Liver (tissue), 8 donors: ENCODE measurements at regions not wholly inside any gene's neighbourhood (a gene's known extent, or its start where the extent isn't known, plus 50 kb on each side); places are given as distances from the start of the nearest gene placed in this dataset.

ENCODE experiments used
- DNase-seq: peaks from one replicate; pipeline ENCODE4 v3.0.0-alpha.2; 2017; ENCODE audit warnings: low spot score
- H3K27ac ChIP-seq, 2 donors: one replicate each; pipeline ENCODE4 v1.7.0; 2013; ENCODE audit warnings: inconsistent platforms in 2 of 2, low read length in 2 of 2, control low read depth in 1 of 2, low read depth in 1 of 2, mild to moderate bottlenecking in 1 of 2
- H3K27me3 ChIP-seq, 4 donors: one replicate each; pipeline versions ENCODE4 v1.6.1 to v1.7.0; 2013; ENCODE audit warnings: low read length in 3 of 4, inconsistent platforms in 1 of 4, mild to moderate bottlenecking in 1 of 4, moderate library complexity in 1 of 4; ENCODE audit not compliant: control insufficient read depth in 4 of 4, insufficient read depth in 4 of 4
- H3K36me3 ChIP-seq, 4 donors: one replicate each; pipeline versions ENCODE4 v1.6.1 to v1.7.0; 2013; ENCODE audit warnings: low read length in 3 of 4, mild to moderate bottlenecking in 3 of 4, low read depth in 1 of 4, moderate library complexity in 1 of 4; ENCODE audit not compliant: control insufficient read depth in 4 of 4, insufficient read depth in 3 of 4
- H3K4me1 ChIP-seq, 4 donors: one replicate each; pipeline versions ENCODE4 v1.6.1 to v1.7.0; 2013; ENCODE audit warnings: low read length in 3 of 4, mild to moderate bottlenecking in 3 of 4, moderate library complexity in 1 of 4; ENCODE audit not compliant: control insufficient read depth in 4 of 4, insufficient read depth in 4 of 4
- H3K4me3 ChIP-seq, 3 donors: one replicate each; pipeline versions ENCODE4 v1.6.1 to v1.7.0; 2013; ENCODE audit warnings: low read length in 3 of 3, control low read depth in 1 of 3, low read depth in 1 of 3, mild to moderate bottlenecking in 1 of 3
- H3K9ac ChIP-seq, 2 donors: one replicate each; pipeline ENCODE4 v1.7.0; 2013; ENCODE audit warnings: low read length in 2 of 2, mild to moderate bottlenecking in 2 of 2, moderate library complexity in 2 of 2, control low read depth in 1 of 2, low read depth in 1 of 2
- H3K9me3 ChIP-seq, 4 donors: one replicate each; pipeline versions ENCODE4 v1.6.1 to v1.7.0; 2013; ENCODE audit warnings: low read length in 3 of 4; ENCODE audit not compliant: control insufficient read depth in 4 of 4
- CTCF ChIP-seq: fragments of 150-350 bp; IDR thresholded peaks from 2 replicates; pipeline ENCODE4 v1.5.1; 2017; ENCODE audit warnings: improper control_type of control experiment, low read depth, low read length; ENCODE audit not compliant: missing input control
- EGR1 ChIP-seq, 2 donors: IDR thresholded peaks; 2 replicates each; pipeline ENCODE4 v1.6.1; 2016 to 2018; ENCODE audit warnings: antibody characterized with exemption in 2 of 2, low read depth in 2 of 2
- FOXA1 ChIP-seq: IDR thresholded peaks from 2 replicates; pipeline ENCODE4 v1.6.1; 2016; ENCODE audit warnings: antibody characterized with exemption
- FOXA2 ChIP-seq: IDR thresholded peaks from 2 replicates; pipeline ENCODE4 v1.6.1; 2016; ENCODE audit warnings: antibody characterized with exemption
- GABPA ChIP-seq, 2 donors: IDR thresholded peaks in 1 of 2; conservative IDR thresholded peaks in 1 of 2; 2 replicates each; pipeline ENCODE4 v1.6.1; 2016; ENCODE audit warnings: antibody characterized with exemption in 2 of 2, mild to moderate bottlenecking in 1 of 2, moderate library complexity in 1 of 2
- HNF4A ChIP-seq, 2 donors: conservative IDR thresholded peaks; 2 replicates each; pipeline ENCODE4 v1.6.1; 2016; ENCODE audit warnings: antibody characterized with exemption in 2 of 2, mild to moderate bottlenecking in 2 of 2
- HNF4G ChIP-seq: IDR thresholded peaks from 2 replicates; pipeline ENCODE4 v1.6.1; 2016; ENCODE audit warnings: antibody characterized with exemption
- MAX ChIP-seq: IDR thresholded peaks from 2 replicates; pipeline ENCODE4 v1.6.1; 2016; ENCODE audit warnings: antibody characterized with exemption
- NR2F2 ChIP-seq: IDR thresholded peaks from 2 replicates; pipeline ENCODE4 v1.6.1; 2016; ENCODE audit warnings: antibody characterized with exemption
- RAD21 ChIP-seq, 2 donors: IDR thresholded peaks; 2 replicates each; pipeline ENCODE4 v1.6.1; 2016; ENCODE audit warnings: antibody characterized with exemption in 2 of 2, mild to moderate bottlenecking in 2 of 2
- RXRA ChIP-seq, 2 donors: IDR thresholded peaks; 2 replicates each; pipeline ENCODE4 v1.6.1; 2017 to 2018; ENCODE audit warnings: antibody characterized with exemption in 2 of 2, mild to moderate bottlenecking in 1 of 2
- SP1 ChIP-seq: IDR thresholded peaks from 2 replicates; pipeline ENCODE4 v1.6.1; 2018; ENCODE audit warnings: antibody characterized with exemption, mild to moderate bottlenecking
- TAF1 ChIP-seq: conservative IDR thresholded peaks from 2 replicates; pipeline ENCODE4 v1.6.1; 2016; ENCODE audit warnings: antibody characterized with exemption, mild to moderate bottlenecking
- YY1 ChIP-seq: IDR thresholded peaks from 2 replicates; pipeline ENCODE4 v1.6.1; 2016; ENCODE audit warnings: antibody characterized with exemption, mild to moderate bottlenecking
- WGBS: extraction: QIAGEN DNeasy Blood & Tissue Kit; methylation state at CpG from one replicate; pipeline ENCODE4 v1.1.7; 2013; 5-methylcytosine and 5-hydroxymethylcytosine counted together
- TF ChIP-seq, protein P1 (sequence below): IDR thresholded peaks from 2 replicates; pipeline ENCODE4 v1.6.1; 2016; ENCODE audit warnings: antibody characterized with exemption
- TF ChIP-seq, protein P2 (sequence below): IDR thresholded peaks from 2 replicates; pipeline ENCODE4 v1.6.1; 2016; ENCODE audit warnings: antibody characterized with exemption
- TF ChIP-seq, protein P3 (sequence below): IDR thresholded peaks from 2 replicates; pipeline ENCODE4 v1.6.1; 2016; ENCODE audit warnings: antibody characterized with exemption, mild to moderate bottlenecking
- donor health status: healthy.
- donor health status: healthy.
- donor health status: healthy.
- donor health status: healthy.
- donor health status: healthy.

DNA sequence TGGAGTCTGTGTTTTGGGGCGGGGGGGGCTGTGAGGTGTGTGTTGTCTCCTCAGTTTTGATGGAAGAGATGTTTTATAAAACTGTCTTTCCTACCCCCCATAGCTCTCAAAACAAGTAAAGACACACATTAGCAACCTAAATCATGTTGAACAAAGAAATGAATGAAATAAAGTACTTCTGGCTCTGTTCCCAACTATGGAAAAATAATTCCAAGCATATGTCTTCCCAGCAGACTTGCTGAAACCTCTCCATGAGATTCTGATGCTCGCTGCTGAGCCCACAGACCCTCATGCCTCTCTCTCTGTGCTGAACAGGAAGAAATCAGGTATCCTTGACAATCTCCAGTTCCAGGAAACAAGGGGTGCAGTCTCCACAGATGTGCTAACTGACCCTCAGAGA is 226.7 kb upstream of the KLHL29 start:
- Histone ChIP-seq H3K9ac (no peak overlapping the region), H3K27me3 (no peaks in the 10 kb centered on the region), H3K9me3 (no peaks in the 10 kb centered on the region), H3K4me1 (peaks cover 0 to 5% (median 3%) of the 10 kb centered on the region in 4 donors), H3K27ac (no peak overlapping the region), H3K36me3 (peaks cover 0 to 2% (median 0%) of the 10 kb centered on the region in 4 donors), H3K4me3 (no peak overlapping the region)
- 81% methylated on average over 2 of the region's 2 CpGs for WGBS
- no peak for TF ChIP-seq FOXA2
- no peak for TF ChIP-seq FOXA1
- TF ChIP-seq GABPA (IDR thresholded peaks at IDR 0.05 in 1 of 2, conservative IDR thresholded peaks at IDR 0.05 in 1 of 2): no peak
- TF ChIP-seq NR2F2: no peak
- no peak for TF ChIP-seq HNF4A (conservative IDR thresholded peaks at IDR 0.05)
- TF ChIP-seq, protein P1, sequence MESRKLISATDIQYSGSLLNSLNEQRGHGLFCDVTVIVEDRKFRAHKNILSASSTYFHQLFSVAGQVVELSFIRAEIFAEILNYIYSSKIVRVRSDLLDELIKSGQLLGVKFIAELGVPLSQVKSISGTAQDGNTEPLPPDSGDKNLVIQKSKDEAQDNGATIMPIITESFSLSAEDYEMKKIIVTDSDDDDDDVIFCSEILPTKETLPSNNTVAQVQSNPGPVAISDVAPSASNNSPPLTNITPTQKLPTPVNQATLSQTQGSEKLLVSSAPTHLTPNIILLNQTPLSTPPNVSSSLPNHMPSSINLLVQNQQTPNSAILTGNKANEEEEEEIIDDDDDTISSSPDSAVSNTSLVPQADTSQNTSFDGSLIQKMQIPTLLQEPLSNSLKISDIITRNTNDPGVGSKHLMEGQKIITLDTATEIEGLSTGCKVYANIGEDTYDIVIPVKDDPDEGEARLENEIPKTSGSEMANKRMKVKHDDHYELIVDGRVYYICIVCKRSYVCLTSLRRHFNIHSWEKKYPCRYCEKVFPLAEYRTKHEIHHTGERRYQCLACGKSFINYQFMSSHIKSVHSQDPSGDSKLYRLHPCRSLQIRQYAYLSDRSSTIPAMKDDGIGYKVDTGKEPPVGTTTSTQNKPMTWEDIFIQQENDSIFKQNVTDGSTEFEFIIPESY: no peak
- TF ChIP-seq RXRA (IDR thresholded peaks at IDR 0.05): no peak
- no peak for TF ChIP-seq SP1
- TF ChIP-seq, protein P2, sequence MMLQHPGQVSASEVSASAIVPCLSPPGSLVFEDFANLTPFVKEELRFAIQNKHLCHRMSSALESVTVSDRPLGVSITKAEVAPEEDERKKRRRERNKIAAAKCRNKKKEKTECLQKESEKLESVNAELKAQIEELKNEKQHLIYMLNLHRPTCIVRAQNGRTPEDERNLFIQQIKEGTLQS: no peak
- TF ChIP-seq RAD21 (IDR thresholded peaks at IDR 0.05): no peak
- TF ChIP-seq MAX: no peak
- TF ChIP-seq, protein P3, sequence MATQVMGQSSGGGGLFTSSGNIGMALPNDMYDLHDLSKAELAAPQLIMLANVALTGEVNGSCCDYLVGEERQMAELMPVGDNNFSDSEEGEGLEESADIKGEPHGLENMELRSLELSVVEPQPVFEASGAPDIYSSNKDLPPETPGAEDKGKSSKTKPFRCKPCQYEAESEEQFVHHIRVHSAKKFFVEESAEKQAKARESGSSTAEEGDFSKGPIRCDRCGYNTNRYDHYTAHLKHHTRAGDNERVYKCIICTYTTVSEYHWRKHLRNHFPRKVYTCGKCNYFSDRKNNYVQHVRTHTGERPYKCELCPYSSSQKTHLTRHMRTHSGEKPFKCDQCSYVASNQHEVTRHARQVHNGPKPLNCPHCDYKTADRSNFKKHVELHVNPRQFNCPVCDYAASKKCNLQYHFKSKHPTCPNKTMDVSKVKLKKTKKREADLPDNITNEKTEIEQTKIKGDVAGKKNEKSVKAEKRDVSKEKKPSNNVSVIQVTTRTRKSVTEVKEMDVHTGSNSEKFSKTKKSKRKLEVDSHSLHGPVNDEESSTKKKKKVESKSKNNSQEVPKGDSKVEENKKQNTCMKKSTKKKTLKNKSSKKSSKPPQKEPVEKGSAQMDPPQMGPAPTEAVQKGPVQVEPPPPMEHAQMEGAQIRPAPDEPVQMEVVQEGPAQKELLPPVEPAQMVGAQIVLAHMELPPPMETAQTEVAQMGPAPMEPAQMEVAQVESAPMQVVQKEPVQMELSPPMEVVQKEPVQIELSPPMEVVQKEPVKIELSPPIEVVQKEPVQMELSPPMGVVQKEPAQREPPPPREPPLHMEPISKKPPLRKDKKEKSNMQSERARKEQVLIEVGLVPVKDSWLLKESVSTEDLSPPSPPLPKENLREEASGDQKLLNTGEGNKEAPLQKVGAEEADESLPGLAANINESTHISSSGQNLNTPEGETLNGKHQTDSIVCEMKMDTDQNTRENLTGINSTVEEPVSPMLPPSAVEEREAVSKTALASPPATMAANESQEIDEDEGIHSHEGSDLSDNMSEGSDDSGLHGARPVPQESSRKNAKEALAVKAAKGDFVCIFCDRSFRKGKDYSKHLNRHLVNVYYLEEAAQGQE: no peak
- no peak for TF ChIP-seq TAF1
- TF ChIP-seq HNF4G: no peak
- TF ChIP-seq CTCF: no peak
- TF ChIP-seq YY1: no peak
- no peak for TF ChIP-seq EGR1 (IDR thresholded peaks at IDR 0.05; ENCODE audit: low read depth in 2 of 2)
- no peak for DNase-seq
